ENCODE measurements at regions not wholly inside any gene's neighbourhood (a gene's known extent, or its start where the extent isn't known, plus 50 kb on each side); places are given as distances from the start of the nearest gene placed in this dataset.
"Not testable (repeated sequence)": the region's sequence is repeated elsewhere in the genome, so short reads cannot be mapped to it uniquely, and the experiment has no call there.

DNA sequence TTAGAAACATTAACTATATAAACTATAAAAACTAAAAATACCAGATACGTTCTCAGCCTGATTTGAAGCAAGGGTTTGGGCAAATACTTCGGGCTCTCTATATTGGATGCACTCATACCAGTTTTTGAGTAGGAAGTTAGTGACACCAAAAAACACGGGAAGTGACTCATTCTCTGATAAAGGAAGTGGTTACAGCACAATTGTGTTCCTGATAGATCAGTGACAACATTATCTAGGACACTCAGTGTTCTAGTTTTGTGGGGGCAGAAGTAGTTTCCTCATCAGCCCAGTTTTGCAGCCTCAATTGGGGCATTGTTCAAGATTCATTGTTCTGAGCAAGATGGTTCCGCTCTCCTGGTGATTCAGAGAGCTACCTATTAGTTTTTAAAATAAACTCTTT is 469.6 kb upstream of the DPPA4 start:
- peak; percentile 79 for DNase-seq

DNA sequence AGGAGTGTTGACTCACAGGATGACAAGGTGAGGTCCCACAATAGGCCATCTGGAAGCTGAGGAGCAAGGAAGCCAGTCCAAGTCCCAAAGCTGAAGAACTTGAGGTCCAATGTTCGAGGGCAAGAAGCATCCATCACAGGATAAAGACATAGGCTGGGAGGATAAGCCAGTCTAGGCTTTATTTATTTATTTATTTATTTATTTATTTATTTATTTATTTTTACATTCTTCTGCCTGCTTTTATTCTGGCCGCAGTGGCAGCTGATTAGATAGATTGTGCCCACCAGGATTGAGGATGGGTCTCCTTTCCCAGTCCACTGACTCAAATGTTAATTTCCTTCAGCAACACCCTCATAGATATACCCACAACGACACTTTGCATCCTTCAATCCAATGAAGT is 472.2 kb upstream of the DPPA4 start:
- DNase-seq = no peak

DNA sequence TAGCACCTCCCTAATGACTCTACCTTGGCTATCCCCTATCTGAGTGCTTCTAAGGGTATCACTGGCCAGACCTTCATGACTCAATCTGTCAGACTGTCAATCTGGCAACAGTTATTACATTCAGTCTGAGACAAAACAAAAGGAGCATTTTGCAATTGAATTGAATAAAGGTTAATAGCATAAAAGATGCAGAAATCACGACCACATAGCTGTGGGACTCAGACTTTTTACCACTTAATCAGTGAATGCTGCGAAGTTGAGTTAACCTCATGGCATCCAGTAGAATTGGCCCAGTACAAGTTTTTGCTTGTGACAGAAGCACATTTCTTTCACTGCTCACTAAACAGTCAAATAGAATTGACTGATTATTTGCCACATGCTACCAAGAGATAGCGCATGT is 480.7 kb upstream of the DPPA4 start:
- DNase-seq = no peak

- no peak for DNase-seq
Observed at GRCh38 chr3:109819734-109820133, 482.4 kb upstream of the DPPA4 start.

GRCh38 chr3:109825971-109826810 is 488.8 kb upstream of the DPPA4 start:
- DNase-seq = no peak

DNA sequence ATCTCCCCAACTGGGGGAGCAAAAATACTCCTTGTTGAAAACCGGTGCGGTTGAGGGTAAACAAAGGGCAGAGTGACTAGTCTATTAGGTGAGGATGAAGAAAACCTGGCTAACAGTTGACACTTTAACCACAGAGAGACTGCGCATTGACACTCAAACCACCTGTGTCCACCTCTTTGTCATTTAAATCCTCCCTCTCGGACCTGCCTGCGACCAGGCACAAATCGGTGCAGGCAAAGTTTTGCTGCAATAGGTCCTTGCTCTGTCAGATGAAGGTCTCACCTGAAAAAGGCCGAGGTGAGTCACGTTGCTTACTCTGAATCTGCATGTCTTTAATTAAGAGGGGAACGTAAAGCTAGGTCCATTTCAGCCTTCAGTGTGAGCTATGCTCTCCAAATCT is 494.1 kb upstream of the DPPA4 start:
- no peak for DNase-seq

GRCh38 chr3:109835958-109836357 is 498.6 kb upstream of the DPPA4 start:
- no peak for DNase-seq

- no peak for DNase-seq
Observed at GRCh38 chr3:109851854-109852253, 514.5 kb upstream of the DPPA4 start.

- no peak for DNase-seq
Observed at GRCh38 chr3:109852283-109852682, 514.9 kb upstream of the DPPA4 start.

- no peak for DNase-seq
Observed at GRCh38 chr3:109853077-109853731, 515.9 kb upstream of the DPPA4 start.

- no peak for DNase-seq
Observed at GRCh38 chr3:109863701-109864100, 526.4 kb upstream of the DPPA4 start.

- no peak for DNase-seq
Observed at GRCh38 chr3:109864452-109864851, 527.1 kb upstream of the DPPA4 start.

DNA sequence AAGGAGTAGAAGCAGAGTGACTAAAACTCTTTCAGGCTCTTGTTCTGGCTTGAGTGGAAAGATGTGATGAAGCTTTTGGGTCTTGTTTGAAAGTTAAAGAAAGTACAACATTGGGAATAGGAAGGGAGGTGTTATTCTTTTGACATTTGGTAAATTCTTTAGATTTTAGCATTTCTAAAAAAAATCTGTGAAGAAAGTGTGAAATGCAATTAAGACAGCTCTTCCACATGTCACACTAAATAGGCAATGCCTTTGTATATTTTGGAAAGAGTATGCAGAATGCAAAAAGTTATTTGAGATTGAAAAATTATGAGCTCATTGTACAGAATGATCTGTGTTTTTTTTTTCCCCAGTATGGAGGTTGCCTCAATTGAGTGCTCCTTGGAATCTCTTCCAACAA is 532.2 kb upstream of the DPPA4 start:
- no peak for DNase-seq

- DNase-seq = no peak
Observed at GRCh38 chr3:109874896-109875708, 537.8 kb upstream of the DPPA4 start.

DNA sequence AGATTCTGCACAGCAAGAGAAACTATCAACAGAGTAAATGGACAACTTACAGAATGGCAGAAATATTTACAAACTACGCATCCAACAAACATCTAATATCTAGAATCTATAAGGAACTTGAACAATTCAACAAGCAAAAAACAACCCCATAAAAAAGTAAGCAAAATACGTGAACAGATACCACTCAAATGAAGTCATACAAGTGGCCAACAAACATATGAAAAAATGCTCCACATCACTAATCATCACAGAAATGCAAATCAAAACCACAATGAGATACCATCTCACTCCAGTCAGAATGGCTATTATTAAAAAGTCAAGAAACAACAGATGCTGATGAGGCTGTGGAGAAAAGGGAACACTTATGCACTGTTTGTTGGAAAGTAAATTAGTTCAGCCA is 540.3 kb upstream of the DPPA4 start:
- DNase-seq = not testable (repeated sequence)

DNA sequence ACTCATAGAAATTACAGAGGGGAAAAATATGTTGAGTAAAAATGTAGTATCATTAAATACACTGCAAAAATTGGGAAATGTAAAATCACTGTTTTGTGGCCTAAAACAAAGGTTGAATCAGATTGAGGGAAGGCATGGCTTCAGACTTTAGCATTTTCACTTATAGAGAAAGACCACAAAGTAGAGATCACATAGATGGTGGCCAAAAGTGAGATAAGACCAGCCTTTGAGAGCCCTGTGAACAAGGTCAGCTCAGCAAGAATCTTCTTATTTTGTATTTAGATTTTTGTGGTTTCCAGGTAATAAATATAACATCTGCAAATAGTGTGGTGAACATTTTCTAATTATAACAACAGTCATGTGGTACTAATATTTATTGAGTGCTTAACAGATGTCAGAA is 544.8 kb upstream of the DPPA4 start:
- DNase-seq = no peak

- DNase-seq = no peak
Observed at GRCh38 chr3:109887293-109887692, 549.9 kb upstream of the DPPA4 start.

DNA sequence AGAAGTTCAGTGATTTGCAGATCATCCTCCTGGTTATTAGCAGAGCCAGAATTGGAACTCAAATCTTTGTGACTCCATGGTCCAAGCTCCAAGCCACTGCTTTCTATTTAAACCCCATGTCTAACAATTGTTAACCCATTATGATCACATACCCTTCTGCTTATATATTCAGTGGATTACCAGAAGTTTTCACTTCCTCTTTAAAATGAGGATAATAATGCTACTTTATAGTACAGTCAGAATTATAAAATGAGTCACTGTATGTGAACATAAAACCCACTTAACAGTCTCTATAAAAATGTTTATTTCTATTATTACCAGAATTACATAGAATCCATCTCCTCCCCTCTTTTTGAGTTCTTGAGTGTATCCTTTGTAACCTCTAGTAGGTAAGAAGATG is 550.7 kb upstream of the DPPA4 start:
- DNase-seq = no peak

DNA sequence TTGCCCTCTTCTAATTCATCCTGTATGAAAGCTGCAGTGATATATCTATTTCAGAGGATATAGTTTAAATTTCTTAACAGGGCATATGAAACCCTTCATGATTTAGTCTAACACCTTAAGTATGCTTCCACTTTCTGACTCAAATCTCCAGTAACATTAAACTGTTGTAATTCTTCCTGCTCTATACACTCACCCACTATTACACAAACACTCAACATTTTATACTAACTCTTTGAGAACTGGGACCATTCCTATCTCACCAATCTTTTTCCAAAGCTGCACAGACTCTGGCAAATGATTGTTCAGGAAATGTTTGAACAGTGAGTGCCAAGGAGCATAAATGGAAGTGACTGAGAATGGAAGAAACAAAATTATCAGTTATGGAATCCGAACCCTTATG is 560.4 kb upstream of the DPPA4 start:
- no peak for DNase-seq

DNA sequence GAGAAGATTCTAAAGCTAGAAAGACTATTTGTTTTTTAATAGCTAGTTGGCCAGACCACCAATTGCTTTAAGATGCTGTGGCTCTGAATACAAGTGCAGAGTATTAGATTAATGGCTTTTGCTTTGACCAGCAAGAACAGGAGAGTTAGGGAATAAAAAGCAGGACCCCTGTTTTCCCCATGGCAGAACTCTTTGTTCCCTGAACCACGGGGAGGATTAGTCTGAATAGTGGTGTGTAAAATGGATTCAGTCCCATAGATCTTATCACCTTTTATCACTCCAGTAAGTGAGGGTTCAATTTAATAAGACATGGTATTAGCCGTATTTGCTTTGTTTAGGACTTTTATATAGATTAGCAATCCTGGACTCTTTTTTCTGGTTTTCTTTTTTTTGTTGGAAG is 562.6 kb upstream of the DPPA4 start:
- DNase-seq = no peak

DNA sequence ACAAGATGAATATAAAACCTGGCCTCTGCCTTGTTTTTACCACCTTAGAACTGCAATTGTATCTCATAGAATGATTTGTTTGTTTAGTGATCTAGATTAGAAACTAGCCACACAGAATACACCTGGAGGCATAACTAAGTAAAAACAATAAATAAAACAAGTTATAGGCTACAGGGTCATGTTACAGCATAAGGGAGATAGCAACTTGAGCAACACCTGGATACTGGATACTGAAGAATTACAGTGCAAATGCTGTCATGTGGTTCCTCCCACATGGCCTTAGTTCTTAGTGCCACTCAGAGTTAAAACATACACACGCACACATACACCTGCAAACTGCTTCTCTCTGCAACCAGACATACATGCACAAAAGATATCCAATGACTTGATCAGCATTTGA is 563.4 kb upstream of the DPPA4 start:
- DNase-seq = no peak

DNA sequence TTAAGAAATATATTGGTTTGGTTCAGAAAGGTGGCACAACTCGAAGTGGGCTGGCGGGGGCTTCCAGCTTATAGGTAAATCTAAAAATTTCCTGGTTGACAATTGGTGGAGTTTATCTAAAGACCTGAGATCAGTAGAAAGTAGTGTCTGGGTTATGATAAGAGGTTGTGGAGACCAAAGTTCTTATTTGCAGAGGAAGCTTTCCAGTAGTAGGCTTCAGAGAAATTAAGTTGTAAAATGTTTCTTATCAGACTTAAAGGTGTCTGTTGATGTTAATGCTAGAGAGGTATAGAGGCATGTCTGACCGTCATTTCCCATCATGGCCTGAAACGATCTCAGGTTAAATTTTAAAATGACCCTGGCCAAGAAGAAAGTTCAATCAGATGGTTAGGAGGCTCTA is 565.2 kb upstream of the DPPA4 start:
- DNase-seq = no peak

DNA sequence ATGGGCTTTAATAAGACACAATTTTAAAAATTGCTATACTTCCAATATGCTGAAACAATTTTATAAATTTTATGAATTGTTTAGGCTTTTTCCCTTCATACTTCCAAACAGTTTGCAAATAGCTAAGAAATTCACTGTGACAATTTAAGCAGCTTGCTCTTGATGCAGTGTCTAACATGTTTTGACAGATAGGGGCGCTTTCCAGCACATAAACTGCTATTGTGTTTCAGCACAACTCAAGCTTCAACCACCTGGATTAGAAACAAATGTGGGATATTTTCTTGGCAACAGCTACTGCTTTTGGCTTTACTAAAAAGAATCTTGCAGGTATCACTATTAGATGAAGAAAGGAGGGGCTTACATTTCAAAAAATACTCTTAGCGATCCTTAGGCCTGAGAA is 565.8 kb upstream of the DPPA4 start:
- no peak for DNase-seq

GRCh38 chr3:109910772-109911171 is 573.4 kb upstream of the DPPA4 start:
- DNase-seq = no peak
